ENCODE measurements at regions not wholly inside any gene's neighbourhood (a gene's known extent, or its start where the extent isn't known, plus 50 kb on each side); places are given as distances from the start of the nearest gene placed in this dataset.

- no peak for TF ChIP-seq CTCF (conservative IDR thresholded peaks at IDR 0.05 in 1 of 2, IDR thresholded peaks at IDR 0.05 in 1 of 2; ENCODE audit: low read depth in 1 of 2, low read length in 2 of 2)
- TF ChIP-seq EZH2 (IDR thresholded peaks at IDR 0.05; ENCODE audit: low read length, missing control alignments), result no peak
Measured at GRCh38 chr1:55272994-55273393, 57.8 kb upstream of the USP24 start.
